ENCODE measurements at regions not wholly inside any gene's neighbourhood (a gene's known extent, or its start where the extent isn't known, plus 50 kb on each side); places are given as distances from the start of the nearest gene placed in this dataset.

- Histone ChIP-seq H3K9me3 (no peaks in the 10 kb centered on the region), H3K27me3 (replicated peaks; ENCODE audit: control insufficient read depth, insufficient read depth, low read length) (no peaks in the 10 kb centered on the region), H3K36me3 (ENCODE audit: control insufficient read depth, insufficient read depth, low read length) (no peaks in the 10 kb centered on the region), H3K4me1 (peaks cover 18% of the 10 kb centered on the region), H3K4me3 (ENCODE audit: low read depth, low read length) (no peak overlapping the region)
- Mint-ChIP-seq H3K4me1 (ENCODE audit: low read depth, unreplicated experiment) (peaks cover 14% of the 10 kb centered on the region), H3K27me3 (ENCODE audit: insufficient read depth, unreplicated experiment) (no peaks in the 10 kb centered on the region), H3K9me3 (ENCODE audit: unreplicated experiment) (no peaks in the 10 kb centered on the region), H3K4me3 (ENCODE audit: unreplicated experiment) (no peak overlapping the region), H3K36me3 (ENCODE audit: insufficient read depth, unreplicated experiment) (no peaks in the 10 kb centered on the region), H3K27ac (ENCODE audit: unreplicated experiment) (peak overlapping the region; percentile 49)
- intact Hi-C loops (cut with micrococcal nuclease; ENCODE audit: unreplicated experiment) = no loop called here
- CTCF ChIA-PET = interaction anchor here (0.6 to 1.1 kb wide), 2 partner anchors 14 to 101 kb away, joined by 4 to 7 read pairs; no protein-coding TSS in a partner anchor
- BruUV-seq (replicated peaks) = no TSS peak
- no peak for TF ChIP-seq CTCF (IDR thresholded peaks at IDR 0.05; ENCODE audit: insufficient read depth in 1 of 2, low read depth in 1 of 2, low read length in 1 of 2, severe bottlenecking in 1 of 2, unreplicated experiment in 1 of 2)
- POLR2A ChIA-PET = no interaction called here
- no peak for DNase-seq
Measured at GRCh38 chr20:48194583-48194982, 409.3 kb upstream of the SULF2 start.

GRCh38 chr20:48193627-48194425 is 408.5 kb upstream of the SULF2 start:
- ChIA-PET POLR2A (no interaction called here), CTCF (interaction anchor here (0.6 to 1.1 kb wide), 3 partner anchors 10 to 353 kb away, joined by 3 to 4 read pairs (median 3); no protein-coding TSS in a partner anchor)
- Mint-ChIP-seq H3K36me3 (ENCODE audit: insufficient read depth, unreplicated experiment) (no peaks in the 10 kb centered on the region), H3K27ac (ENCODE audit: unreplicated experiment) (peak overlapping the region; percentile 49), H3K27me3 (ENCODE audit: insufficient read depth, unreplicated experiment) (no peaks in the 10 kb centered on the region), H3K4me3 (ENCODE audit: unreplicated experiment) (peak overlapping the region; percentile 13), H3K9me3 (ENCODE audit: unreplicated experiment) (no peaks in the 10 kb centered on the region), H3K4me1 (ENCODE audit: low read depth, unreplicated experiment) (peaks cover 14% of the 10 kb centered on the region)
- no peak for TF ChIP-seq CTCF (IDR thresholded peaks at IDR 0.05; ENCODE audit: insufficient read depth in 1 of 2, low read depth in 1 of 2, low read length in 1 of 2, severe bottlenecking in 1 of 2, unreplicated experiment in 1 of 2)
- H3K36me3 ChIP-seq (ENCODE audit: control insufficient read depth, insufficient read depth, low read length) = no peaks in the 10 kb centered on the region
- DNase-seq = no peak
- peaks cover 18% of the 10 kb centered on the region for H3K4me1 ChIP-seq
- intact Hi-C loops (cut with micrococcal nuclease; ENCODE audit: unreplicated experiment) = no loop called here
- H3K27me3 ChIP-seq (replicated peaks; ENCODE audit: control insufficient read depth, insufficient read depth, low read length) = no peaks in the 10 kb centered on the region
- no TSS peak for BruUV-seq (replicated peaks)
- no peaks in the 10 kb centered on the region for H3K9me3 ChIP-seq
- H3K4me3 ChIP-seq (ENCODE audit: low read depth, low read length) = no peak overlapping the region

GRCh38 chr20:48192109-48192508 is 406.8 kb upstream of the SULF2 start:
- H3K27ac Mint-ChIP-seq (ENCODE audit: unreplicated experiment) = no peak overlapping the region
- no peaks in the 10 kb centered on the region for H3K36me3 Mint-ChIP-seq (ENCODE audit: insufficient read depth, unreplicated experiment)
- BruUV-seq (replicated peaks) = no TSS peak
- no peaks in the 10 kb centered on the region for H3K27me3 Mint-ChIP-seq (ENCODE audit: insufficient read depth, unreplicated experiment)
- intact Hi-C loops (cut with micrococcal nuclease; ENCODE audit: unreplicated experiment) = no loop called here
- TF ChIP-seq CTCF (IDR thresholded peaks at IDR 0.05; ENCODE audit: insufficient read depth in 1 of 2, low read depth in 1 of 2, low read length in 1 of 2, severe bottlenecking in 1 of 2, unreplicated experiment in 1 of 2) = no peak
- H3K4me3 Mint-ChIP-seq (ENCODE audit: unreplicated experiment) = no peak overlapping the region
- ChIA-PET POLR2A (no interaction called here), CTCF (no interaction called here)
- Histone ChIP-seq H3K36me3 (ENCODE audit: control insufficient read depth, insufficient read depth, low read length) (no peaks in the 10 kb centered on the region), H3K9me3 (no peaks in the 10 kb centered on the region), H3K4me3 (ENCODE audit: low read depth, low read length) (no peak overlapping the region), H3K27me3 (replicated peaks; ENCODE audit: control insufficient read depth, insufficient read depth, low read length) (no peaks in the 10 kb centered on the region), H3K4me1 (peaks cover 18% of the 10 kb centered on the region)
- H3K9me3 Mint-ChIP-seq (ENCODE audit: unreplicated experiment) = no peaks in the 10 kb centered on the region
- peaks cover 18% of the 10 kb centered on the region for H3K4me1 Mint-ChIP-seq (ENCODE audit: low read depth, unreplicated experiment)
- DNase-seq = no peak

Measured in Caco-2 (cell line).